ENCODE measurements at regions not wholly inside any gene's neighbourhood (a gene's known extent, or its start where the extent isn't known, plus 50 kb on each side); places are given as distances from the start of the nearest gene placed in this dataset.

DNA sequence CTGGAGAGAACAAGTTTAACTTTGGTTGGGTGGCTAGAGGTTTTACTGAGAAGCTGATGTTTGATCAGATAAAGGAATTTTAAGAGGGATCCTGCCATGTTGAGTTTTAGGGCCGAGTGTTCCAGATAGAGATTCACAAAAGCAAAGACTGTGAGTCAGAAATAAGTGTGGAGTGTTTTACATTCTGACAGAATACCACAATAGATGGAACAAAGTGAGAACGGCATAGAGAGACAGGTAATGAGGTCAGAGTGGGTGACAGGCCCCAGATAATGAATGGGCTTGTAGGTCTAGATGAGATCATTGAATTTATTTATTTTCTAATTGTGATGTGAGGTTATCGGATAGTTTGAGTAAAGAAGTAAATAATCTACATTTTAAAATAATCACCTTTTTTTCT is 502.6 kb downstream of the EPHA5 start:
- DNase-seq (ENCODE audit: low spot score): no peak
- TF ChIP-seq, protein P1, sequence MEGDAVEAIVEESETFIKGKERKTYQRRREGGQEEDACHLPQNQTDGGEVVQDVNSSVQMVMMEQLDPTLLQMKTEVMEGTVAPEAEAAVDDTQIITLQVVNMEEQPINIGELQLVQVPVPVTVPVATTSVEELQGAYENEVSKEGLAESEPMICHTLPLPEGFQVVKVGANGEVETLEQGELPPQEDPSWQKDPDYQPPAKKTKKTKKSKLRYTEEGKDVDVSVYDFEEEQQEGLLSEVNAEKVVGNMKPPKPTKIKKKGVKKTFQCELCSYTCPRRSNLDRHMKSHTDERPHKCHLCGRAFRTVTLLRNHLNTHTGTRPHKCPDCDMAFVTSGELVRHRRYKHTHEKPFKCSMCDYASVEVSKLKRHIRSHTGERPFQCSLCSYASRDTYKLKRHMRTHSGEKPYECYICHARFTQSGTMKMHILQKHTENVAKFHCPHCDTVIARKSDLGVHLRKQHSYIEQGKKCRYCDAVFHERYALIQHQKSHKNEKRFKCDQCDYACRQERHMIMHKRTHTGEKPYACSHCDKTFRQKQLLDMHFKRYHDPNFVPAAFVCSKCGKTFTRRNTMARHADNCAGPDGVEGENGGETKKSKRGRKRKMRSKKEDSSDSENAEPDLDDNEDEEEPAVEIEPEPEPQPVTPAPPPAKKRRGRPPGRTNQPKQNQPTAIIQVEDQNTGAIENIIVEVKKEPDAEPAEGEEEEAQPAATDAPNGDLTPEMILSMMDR (IDR thresholded peaks at IDR 0.05; ENCODE audit: borderline replicate concordance, control extremely low read depth, extremely low read depth, insufficient read depth, missing control alignments): no peak

DNA sequence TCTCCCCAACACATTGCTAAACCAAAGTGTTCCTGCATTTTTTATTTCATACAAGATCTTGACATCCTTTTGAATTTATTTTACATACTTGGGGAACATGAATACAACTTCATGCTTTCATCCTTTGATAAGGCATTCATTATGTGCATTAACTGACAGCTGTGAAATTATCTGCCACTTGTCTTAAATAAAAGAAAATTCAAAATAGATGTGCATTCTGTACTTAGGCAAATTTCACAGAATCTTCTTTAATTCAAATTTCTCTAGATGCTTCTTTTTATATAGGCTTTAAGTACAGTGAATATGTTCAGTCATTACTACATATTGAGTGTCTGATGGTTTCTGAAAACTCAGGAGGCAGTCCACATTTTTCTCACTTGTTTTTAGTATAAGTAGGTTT is 518.1 kb downstream of the EPHA5 start:
- DNase-seq (ENCODE audit: low spot score): no peak
- TF ChIP-seq, protein P1 (IDR thresholded peaks at IDR 0.05; ENCODE audit: borderline replicate concordance, control extremely low read depth, extremely low read depth, insufficient read depth, missing control alignments): no peak
- in situ Hi-C loops (cut with MboI; ENCODE audit: low sequenced_read_pairs, unreplicated experiment): no loop called here

More for the DNA sequence above, 502.6 kb downstream of the EPHA5 start:
- in situ Hi-C loops (cut with MboI; ENCODE audit: low sequenced_read_pairs, unreplicated experiment): no loop called here

- no peak for DNase-seq (ENCODE audit: low spot score)
- TF ChIP-seq, protein P1 (IDR thresholded peaks at IDR 0.05; ENCODE audit: borderline replicate concordance, control extremely low read depth, extremely low read depth, insufficient read depth, missing control alignments): no peak
- in situ Hi-C loops (cut with MboI; ENCODE audit: low sequenced_read_pairs, unreplicated experiment): no loop called here
These were observed 530.3 kb downstream of the EPHA5 start for GRCh38 chr4:65139998-65140397.

GRCh38 chr4:65126200-65126599 is 544.1 kb downstream of the EPHA5 start:
- in situ Hi-C loops (cut with MboI; ENCODE audit: low sequenced_read_pairs, unreplicated experiment): no loop called here
- TF ChIP-seq, protein P1 (IDR thresholded peaks at IDR 0.05; ENCODE audit: borderline replicate concordance, control extremely low read depth, extremely low read depth, insufficient read depth, missing control alignments): no peak
- DNase-seq (ENCODE audit: low spot score): no peak

DNA sequence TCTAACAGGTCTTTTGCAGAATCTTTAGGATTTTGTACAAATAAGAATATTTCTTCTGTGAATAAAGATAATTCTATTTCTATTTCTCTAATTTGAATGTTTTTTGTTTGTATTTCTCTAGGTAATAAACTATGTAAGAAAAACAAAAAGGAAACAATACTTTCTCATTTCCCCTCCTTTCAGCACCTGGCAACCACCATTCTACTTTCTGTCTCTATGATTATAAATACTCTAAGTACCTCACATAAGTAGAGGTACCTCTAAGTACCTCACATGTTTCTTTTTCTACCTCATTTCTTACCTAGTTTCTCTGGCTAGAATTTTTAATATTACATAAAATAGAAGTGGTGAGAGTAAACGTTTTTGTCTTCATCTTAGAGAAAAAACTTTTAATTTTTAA is 550.0 kb downstream of the EPHA5 start:
- in situ Hi-C loops (cut with MboI; ENCODE audit: low sequenced_read_pairs, unreplicated experiment): no loop called here
- DNase-seq (ENCODE audit: low spot score): no peak
- TF ChIP-seq, protein P1 (IDR thresholded peaks at IDR 0.05; ENCODE audit: borderline replicate concordance, control extremely low read depth, extremely low read depth, insufficient read depth, missing control alignments): no peak

GRCh38 chr4:65102419-65102818 is 567.9 kb downstream of the EPHA5 start:
- in situ Hi-C loops (cut with MboI; ENCODE audit: low sequenced_read_pairs, unreplicated experiment): no loop called here
- TF ChIP-seq, protein P1 (IDR thresholded peaks at IDR 0.05; ENCODE audit: borderline replicate concordance, control extremely low read depth, extremely low read depth, insufficient read depth, missing control alignments): no peak
- no peak for DNase-seq (ENCODE audit: low spot score)

GRCh38 chr4:65096630-65097029 is 573.7 kb downstream of the EPHA5 start:
- in situ Hi-C loops (cut with MboI; ENCODE audit: low sequenced_read_pairs, unreplicated experiment): no loop called here
- no peak for DNase-seq (ENCODE audit: low spot score)
- TF ChIP-seq, protein P1 (IDR thresholded peaks at IDR 0.05; ENCODE audit: borderline replicate concordance, control extremely low read depth, extremely low read depth, insufficient read depth, missing control alignments): no peak

All from GM13976 (cell line).